NB4 (cell line): ENCODE measurements at regions not wholly inside any gene's neighbourhood (a gene's known extent, or its start where the extent isn't known, plus 50 kb on each side); places are given as distances from the start of the nearest gene placed in this dataset.

Experiments
- DNase-seq: peaks from one replicate; pipeline ENCODE4 v3.0.0; 2010; ENCODE audit warnings: low read depth
- H3K4me3 ChIP-seq: one replicate; pipeline ENCODE4 v1.5.1; 2011; ENCODE audit warnings: mild to moderate bottlenecking, low read depth, low read length, moderate library complexity
- MYC ChIP-seq: IDR thresholded peaks from 2 replicates; pipeline ENCODE4 v1.6.1; 2011; ENCODE audit warnings: low read depth, low read length
- POLR2A ChIP-seq: IDR thresholded peaks from 2 replicates; pipeline ENCODE4 v1.6.1; 2011; ENCODE audit warnings: mild to moderate bottlenecking; ENCODE audit not compliant: insufficient read length; ENCODE audit errors: extremely low read depth
- TF ChIP-seq, protein P1 (sequence below): IDR thresholded peaks from 2 replicates; pipeline ENCODE4 v1.6.1; 2011; ENCODE audit warnings: low read depth, low read length
- TF ChIP-seq, protein P2 (sequence below): IDR thresholded peaks from one replicate; pipeline ENCODE4 v1.5.1; 2012; ENCODE audit warnings: low read depth, low read length

DNA sequence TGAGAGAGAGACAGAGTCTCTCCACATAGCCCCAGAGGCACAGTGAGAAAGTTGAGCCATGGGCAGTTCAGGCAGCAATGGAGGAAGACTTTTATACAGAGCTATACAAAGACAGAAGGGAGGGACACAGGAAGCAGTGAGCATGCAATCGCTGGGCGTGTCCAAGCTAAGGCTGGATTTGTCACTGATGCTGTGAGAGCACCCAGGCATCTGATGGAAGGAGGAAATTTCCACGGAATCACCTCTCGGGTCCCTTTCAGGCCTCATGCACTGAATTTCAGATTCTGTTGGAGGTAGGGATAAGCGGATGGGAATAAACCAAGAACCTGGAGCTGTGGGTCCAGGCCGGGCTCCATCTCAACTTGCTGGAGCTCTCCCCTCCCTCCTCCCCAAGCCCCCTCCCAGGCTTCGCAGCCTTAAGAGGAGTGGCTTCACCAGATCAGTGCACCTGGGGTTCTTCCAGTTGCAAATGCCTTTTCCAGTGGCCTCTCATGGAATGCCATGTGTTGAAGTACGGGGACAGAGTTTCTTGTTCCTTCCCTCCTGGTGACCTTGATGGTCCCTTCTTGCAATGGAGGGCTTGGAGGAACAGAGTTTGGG lies 114.8 kb upstream of the ALDH1B1 start:
- peak; percentile 6 for DNase-seq
- TF ChIP-seq MYC (no peak), POLR2A (no peak)
- TF ChIP-seq, protein P1, sequence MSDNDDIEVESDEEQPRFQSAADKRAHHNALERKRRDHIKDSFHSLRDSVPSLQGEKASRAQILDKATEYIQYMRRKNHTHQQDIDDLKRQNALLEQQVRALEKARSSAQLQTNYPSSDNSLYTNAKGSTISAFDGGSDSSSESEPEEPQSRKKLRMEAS: no peak
- TF ChIP-seq, protein P2, sequence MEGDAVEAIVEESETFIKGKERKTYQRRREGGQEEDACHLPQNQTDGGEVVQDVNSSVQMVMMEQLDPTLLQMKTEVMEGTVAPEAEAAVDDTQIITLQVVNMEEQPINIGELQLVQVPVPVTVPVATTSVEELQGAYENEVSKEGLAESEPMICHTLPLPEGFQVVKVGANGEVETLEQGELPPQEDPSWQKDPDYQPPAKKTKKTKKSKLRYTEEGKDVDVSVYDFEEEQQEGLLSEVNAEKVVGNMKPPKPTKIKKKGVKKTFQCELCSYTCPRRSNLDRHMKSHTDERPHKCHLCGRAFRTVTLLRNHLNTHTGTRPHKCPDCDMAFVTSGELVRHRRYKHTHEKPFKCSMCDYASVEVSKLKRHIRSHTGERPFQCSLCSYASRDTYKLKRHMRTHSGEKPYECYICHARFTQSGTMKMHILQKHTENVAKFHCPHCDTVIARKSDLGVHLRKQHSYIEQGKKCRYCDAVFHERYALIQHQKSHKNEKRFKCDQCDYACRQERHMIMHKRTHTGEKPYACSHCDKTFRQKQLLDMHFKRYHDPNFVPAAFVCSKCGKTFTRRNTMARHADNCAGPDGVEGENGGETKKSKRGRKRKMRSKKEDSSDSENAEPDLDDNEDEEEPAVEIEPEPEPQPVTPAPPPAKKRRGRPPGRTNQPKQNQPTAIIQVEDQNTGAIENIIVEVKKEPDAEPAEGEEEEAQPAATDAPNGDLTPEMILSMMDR: no peak
- H3K4me3 ChIP-seq: no peak overlapping the region

DNA sequence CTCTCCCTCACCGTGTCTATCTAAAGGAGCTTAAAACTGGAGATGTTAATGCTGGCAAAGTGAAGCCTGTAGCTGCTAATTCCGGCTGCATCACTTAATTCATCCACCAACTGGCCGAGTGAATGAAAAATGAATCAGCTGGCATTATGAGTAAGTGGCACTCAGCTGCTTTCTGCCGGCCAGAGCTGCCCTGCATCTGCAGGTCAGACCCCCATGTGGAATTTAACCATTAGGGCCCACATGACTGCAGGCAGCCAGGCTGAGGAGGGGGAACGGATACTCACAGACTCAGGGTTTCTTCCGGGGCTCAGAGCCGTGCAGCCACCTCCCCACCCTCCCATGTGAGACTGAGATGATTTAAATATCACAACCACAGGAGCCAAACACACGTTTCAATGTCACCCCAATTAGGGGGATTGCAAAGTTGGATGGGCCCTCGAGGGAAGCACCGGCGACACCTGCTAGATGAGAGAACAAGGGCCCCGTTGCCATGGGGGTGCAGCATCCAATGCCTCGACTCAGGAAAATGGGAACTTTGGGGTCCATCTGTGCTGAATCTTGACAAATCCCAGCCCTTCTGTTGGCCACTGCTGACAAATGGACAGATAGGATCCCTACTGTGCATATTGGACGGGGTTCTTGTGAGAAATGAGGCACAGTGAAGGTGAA lies 115.6 kb upstream of the ALDH1B1 start:
- DNase-seq: no peak
- TF ChIP-seq, protein P1: no peak
- TF ChIP-seq, protein P2: no peak
- TF ChIP-seq POLR2A (no peak), MYC (no peak)
- no peak overlapping the region for H3K4me3 ChIP-seq

DNA sequence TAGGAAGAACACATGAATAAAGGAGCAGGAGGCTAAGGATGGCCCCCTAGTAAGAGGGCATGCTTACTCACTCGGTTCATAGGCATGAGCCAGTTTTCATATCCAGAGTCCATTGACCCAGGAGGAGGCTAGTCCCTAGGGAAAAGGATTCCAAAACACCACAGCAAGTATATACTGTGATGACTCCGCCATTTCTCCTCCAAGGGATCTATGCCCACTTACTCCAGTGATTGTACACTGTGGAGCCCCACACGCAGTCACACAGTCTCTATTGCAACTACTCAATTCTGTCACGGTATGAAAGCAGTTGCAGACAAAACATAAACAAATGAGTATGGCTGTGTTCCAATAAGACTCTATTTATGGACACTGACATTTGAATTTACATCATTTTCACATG lies 117.7 kb upstream of the ALDH1B1 start:
- no peak overlapping the region for H3K4me3 ChIP-seq
- TF ChIP-seq, protein P2: no peak
- TF ChIP-seq, protein P1: no peak
- TF ChIP-seq MYC (no peak), POLR2A (no peak)
- no peak for DNase-seq

DNA sequence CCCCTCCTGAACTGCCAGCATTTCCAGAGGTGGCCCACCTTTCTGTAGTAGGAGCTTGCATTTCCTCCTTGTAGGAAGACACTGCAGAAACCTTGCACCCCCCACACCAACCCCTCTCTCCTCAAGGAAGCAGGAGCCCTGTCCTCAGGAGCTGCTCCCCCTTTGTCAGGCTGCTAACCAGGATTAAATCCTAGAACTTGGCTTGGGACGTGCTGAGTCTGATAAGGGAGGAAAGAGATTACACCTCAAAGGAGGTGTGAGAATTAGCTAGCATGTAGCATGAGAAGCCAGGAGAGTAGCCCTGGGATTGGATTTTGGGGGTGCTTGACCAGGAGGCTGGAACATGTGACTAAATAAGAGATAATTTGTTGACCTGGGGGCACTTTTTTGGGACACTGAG lies 119.8 kb upstream of the ALDH1B1 start:
- TF ChIP-seq POLR2A: no peak
- TF ChIP-seq, protein P2: no peak
- TF ChIP-seq, protein P1: no peak
- TF ChIP-seq MYC: no peak
- H3K4me3 ChIP-seq: no peak overlapping the region
- no peak for DNase-seq

DNA sequence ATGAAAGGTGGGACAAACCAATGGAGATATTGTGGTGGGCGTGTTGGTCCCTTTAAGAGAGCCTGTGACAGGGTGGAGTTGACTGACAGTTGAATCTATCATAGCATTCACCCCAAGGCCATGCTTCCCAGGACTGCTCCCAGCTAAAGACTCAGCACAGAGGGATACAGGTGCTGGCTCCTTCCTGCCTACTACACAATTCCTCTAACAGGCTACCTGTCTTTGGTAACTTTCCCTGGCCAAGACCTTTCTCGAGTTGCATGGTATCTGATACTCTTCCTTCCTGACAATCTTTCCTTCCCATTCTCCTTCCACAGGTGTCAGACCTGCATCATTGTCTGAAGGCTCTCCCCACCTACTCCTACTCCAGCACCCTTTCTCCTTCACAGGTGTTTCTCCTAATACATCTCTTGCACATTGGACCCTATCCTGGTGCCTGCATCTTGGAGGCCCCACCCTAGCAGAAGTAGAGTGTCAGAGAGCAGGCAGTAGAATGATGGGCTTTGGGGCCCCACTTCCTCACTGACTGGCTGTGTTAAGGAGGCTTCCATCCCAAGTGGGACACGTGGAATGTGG lies 120.7 kb upstream of the ALDH1B1 start:
- H3K4me3 ChIP-seq: no peak overlapping the region
- DNase-seq: no peak
- TF ChIP-seq, protein P1: no peak
- TF ChIP-seq POLR2A (no peak), MYC (no peak)
- TF ChIP-seq, protein P2: no peak
